Esophagus squamous epithelium (tissue), 5 donors: ENCODE measurements at regions not wholly inside any gene's neighbourhood (a gene's known extent, or its start where the extent isn't known, plus 50 kb on each side); places are given as distances from the start of the nearest gene placed in this dataset.

Source experiments
- DNase-seq: peaks from one replicate; lab custom pipeline; 2025; lab: John Stamatoyannopoulos, UW
- H3K27ac ChIP-seq, 4 donors: fragments of 200-600 bp; sonication (generic); one replicate each; pipeline ENCODE4 v1.5.1; 2016 to 2019; ENCODE audit warnings: mild to moderate bottlenecking in 1 of 4
- H3K27me3 ChIP-seq, 4 donors: fragments of 200-600 bp; sonication (generic); 1 replicate in 3 of 4; 2 replicates in 1 of 4; pipeline versions ENCODE4 v1.5.1 to v1.6.0; 2017 to 2021; ENCODE audit warnings: antibody characterized with exemption in 1 of 4
- H3K36me3 ChIP-seq, 3 donors: fragments of 200-600 bp; sonication (generic); one replicate each; pipeline ENCODE4 v1.5.1; 2016 to 2019
- H3K4me1 ChIP-seq, 3 donors: fragments of 200-600 bp; sonication (generic); one replicate each; pipeline ENCODE4 v1.5.1; 2017 to 2019
- H3K4me3 ChIP-seq, 4 donors: fragments of 200-600 bp; sonication (generic); 1 replicate in 3 of 4; 2 replicates in 1 of 4; pipeline ENCODE4 v1.5.1; 2016 to 2019; ENCODE audit warnings: mild to moderate bottlenecking in 2 of 4, moderate library complexity in 1 of 4
- H3K9me3 ChIP-seq, 3 donors: fragments of 200-600 bp; sonication (generic); one replicate each; pipeline ENCODE4 v1.5.1; 2016 to 2019
- POLR2A ChIP-seq, 4 donors: fragments of 450-650 bp; IDR thresholded peaks; one replicate each; pipeline ENCODE4 v1.6.1; 2017; ENCODE audit warnings: antibody characterized with exemption in 4 of 4, mild to moderate bottlenecking in 4 of 4, moderate library complexity in 3 of 4
- WGBS, 2 donors: methylation state at CpG; one replicate each; pipeline ENCODE4 v1.1.5; 2018; 5-methylcytosine and 5-hydroxymethylcytosine counted together
- intact Hi-C: fragments of 100-400 bp; cut with DNase I; formaldehyde crosslinking; loops from one replicate; pipeline ENCODE4 v1.15.0; 2022
- TF ChIP-seq, protein P1 (sequence below), 6 experiments: fragments of 450-650 bp in 4 of 6; fragments of 200-600 bp in 2 of 6; sonication (generic) in 2 of 6; IDR thresholded peaks; one replicate each; pipeline ENCODE4 v1.5.1; 2016 to 2019; ENCODE audit warnings: antibody characterized with exemption in 6 of 6, mild to moderate bottlenecking in 4 of 6, moderate library complexity in 4 of 6
- donor health status: DM: yes; HTN: yes; CAD: no.

DNA sequence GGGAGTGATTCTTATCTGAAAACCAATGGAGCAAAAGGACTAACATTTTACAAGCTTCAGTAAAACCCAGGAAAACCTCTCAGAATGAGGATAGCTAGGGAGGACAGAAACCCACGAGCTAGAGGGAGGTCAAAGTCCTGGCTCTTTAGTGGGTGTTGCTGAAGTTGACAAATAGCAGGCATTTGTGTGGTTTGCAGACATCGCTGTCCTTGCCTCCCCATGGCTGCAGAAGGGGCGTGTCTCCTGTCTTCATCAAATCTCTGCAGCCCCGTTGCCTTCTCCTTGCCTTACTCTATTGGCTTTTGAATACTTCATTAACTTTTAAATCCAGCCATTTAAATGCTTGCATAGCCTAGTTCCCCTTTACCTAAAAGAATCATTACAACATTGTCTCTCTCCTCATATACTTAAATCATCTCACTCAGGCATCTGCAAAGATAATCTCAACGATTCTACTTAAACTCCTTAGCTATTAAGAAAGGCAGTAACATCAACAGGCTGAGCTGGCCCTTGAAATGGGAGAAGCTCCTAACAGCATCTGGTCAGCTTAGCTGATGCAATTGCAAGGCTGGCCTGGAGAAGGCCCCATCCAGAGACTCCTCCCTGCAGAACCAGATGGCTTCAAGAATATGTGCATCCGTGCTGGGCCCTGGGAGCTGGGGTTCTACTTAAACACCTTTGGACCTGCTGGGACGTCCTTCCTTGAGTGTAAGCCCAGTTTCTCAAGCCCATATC is 152.8 kb upstream of the TAS2R1 start:
- no peak overlapping the region for H3K4me3 ChIP-seq
- intact Hi-C loops: no loop called here
- no peak for TF ChIP-seq POLR2A (IDR thresholded peaks at IDR 0.05)
- TF ChIP-seq, protein P1, sequence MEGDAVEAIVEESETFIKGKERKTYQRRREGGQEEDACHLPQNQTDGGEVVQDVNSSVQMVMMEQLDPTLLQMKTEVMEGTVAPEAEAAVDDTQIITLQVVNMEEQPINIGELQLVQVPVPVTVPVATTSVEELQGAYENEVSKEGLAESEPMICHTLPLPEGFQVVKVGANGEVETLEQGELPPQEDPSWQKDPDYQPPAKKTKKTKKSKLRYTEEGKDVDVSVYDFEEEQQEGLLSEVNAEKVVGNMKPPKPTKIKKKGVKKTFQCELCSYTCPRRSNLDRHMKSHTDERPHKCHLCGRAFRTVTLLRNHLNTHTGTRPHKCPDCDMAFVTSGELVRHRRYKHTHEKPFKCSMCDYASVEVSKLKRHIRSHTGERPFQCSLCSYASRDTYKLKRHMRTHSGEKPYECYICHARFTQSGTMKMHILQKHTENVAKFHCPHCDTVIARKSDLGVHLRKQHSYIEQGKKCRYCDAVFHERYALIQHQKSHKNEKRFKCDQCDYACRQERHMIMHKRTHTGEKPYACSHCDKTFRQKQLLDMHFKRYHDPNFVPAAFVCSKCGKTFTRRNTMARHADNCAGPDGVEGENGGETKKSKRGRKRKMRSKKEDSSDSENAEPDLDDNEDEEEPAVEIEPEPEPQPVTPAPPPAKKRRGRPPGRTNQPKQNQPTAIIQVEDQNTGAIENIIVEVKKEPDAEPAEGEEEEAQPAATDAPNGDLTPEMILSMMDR (IDR thresholded peaks at IDR 0.05): no peak
- H3K27ac ChIP-seq: no peak overlapping the region
- no peak for DNase-seq
- 32 to 37% methylated on average over 7 of the region's 7 CpGs for WGBS, 2 donors
- H3K36me3 ChIP-seq: no peaks in the 10 kb centered on the region
- no peaks in the 10 kb centered on the region for H3K27me3 ChIP-seq
- no peaks in the 10 kb centered on the region for H3K9me3 ChIP-seq
- H3K4me1 ChIP-seq: no peaks in the 10 kb centered on the region

DNA sequence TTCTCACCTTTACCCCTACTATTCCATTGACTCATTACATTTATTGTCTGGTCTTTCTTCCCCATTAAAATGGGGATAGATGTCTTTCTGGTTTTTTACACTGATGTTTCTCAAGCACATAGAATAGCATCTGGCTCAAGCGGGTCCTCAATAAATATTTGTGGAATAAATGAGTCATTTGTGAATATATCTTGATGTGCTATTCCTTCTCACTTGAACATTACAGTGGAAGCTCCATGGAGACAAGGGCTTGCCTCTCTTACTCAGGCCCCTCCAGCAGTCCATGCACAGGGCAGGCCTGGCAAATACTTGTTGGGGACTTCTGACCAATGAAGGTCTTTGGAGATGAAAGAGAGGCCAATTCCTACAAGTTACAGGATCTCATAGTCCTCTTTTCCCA is 151.7 kb upstream of the TAS2R1 start:
- Histone ChIP-seq H3K27ac (no peak overlapping the region), H3K4me1 (no peaks in the 10 kb centered on the region), H3K36me3 (no peaks in the 10 kb centered on the region), H3K9me3 (no peaks in the 10 kb centered on the region), H3K4me3 (no peak overlapping the region), H3K27me3 (no peaks in the 10 kb centered on the region)
- intact Hi-C loops: no loop called here
- no peak for DNase-seq
- no peak for TF ChIP-seq POLR2A (IDR thresholded peaks at IDR 0.05)
- TF ChIP-seq, protein P1 (IDR thresholded peaks at IDR 0.05): no peak
- 58 to 71% methylated on average over 1 of the region's 1 CpG for WGBS, 2 donors

DNA sequence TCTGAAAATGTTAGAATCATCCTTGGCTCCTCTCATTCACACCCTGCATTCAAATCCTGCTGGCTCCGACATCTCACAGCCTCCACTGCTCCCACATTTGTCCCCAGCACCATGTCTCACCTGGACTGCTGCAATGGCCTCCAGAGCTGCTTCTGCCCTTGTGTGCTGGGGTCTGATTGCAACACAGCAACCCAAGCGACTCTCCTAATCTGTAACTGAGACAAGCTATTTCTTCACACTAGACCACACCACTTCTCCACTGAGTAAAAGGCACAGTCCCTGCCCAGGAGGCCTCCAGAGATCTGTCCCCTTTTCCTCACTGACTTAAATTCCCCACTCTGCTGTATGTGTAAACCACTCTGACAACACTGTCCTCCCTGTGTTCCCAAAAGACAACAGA is 151.1 kb upstream of the TAS2R1 start:
- no peaks in the 10 kb centered on the region for H3K9me3 ChIP-seq
- DNase-seq: no peak
- WGBS, 2 donors: 85 to 89% methylated on average over 2 of the region's 2 CpGs
- intact Hi-C loops: no loop called here
- H3K27me3 ChIP-seq: no peaks in the 10 kb centered on the region
- H3K36me3 ChIP-seq: no peaks in the 10 kb centered on the region
- TF ChIP-seq, protein P1 (IDR thresholded peaks at IDR 0.05): no peak
- TF ChIP-seq POLR2A (IDR thresholded peaks at IDR 0.05): no peak
- H3K4me3 ChIP-seq: no peak overlapping the region
- no peaks in the 10 kb centered on the region for H3K4me1 ChIP-seq
- H3K27ac ChIP-seq: no peak overlapping the region

DNA sequence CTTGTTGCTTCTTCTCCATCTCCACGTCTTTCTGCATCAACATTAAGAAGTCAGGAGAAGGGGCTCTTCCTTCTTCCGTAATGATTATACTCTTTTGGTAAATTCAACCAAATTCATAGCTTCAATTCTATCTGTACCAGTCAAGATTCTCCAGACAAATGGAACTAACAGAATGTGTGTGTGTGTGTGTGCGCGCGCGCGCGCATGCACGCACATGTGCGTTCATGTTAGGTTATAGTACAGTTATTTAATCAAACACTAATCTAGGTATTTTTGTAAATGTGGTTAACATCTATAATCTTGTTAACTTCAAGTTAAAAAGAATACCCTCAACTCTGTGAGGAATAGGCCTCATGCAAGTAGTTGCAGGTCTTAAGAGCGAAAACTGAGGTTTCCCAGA is 150.3 kb upstream of the TAS2R1 start:
- no peak overlapping the region for H3K4me3 ChIP-seq
- TF ChIP-seq, protein P1 (IDR thresholded peaks at IDR 0.05): no peak
- no peak for TF ChIP-seq POLR2A (IDR thresholded peaks at IDR 0.05)
- 92 to 94% methylated on average over 11 of the region's 11 CpGs for WGBS, 2 donors
- no peak overlapping the region for H3K27ac ChIP-seq
- intact Hi-C loops: no loop called here
- H3K9me3 ChIP-seq: no peaks in the 10 kb centered on the region
- DNase-seq: no peak
- no peaks in the 10 kb centered on the region for H3K36me3 ChIP-seq
- H3K27me3 ChIP-seq: no peaks in the 10 kb centered on the region
- no peaks in the 10 kb centered on the region for H3K4me1 ChIP-seq

DNA sequence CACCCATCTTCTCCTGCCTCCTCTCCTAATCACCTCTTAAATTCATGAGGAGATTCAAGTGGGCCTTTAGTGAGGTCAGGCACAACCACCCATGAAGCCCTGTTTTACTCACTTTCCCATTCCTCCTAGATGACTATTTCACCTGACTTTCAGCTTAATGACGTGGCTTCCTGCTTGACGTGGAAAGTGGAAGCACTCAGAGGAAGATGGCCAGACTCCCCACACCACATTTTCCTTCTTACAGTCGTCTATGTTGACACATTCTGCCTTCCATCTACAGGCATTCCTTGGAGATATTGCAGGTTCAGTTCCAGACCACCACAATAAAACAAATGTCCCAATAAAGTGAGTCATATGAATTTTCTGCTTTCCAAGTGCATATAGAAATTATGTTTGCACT is 146.4 kb upstream of the TAS2R1 start:
- no peak overlapping the region for H3K27ac ChIP-seq
- 34 to 36% methylated on average over 3 of the region's 3 CpGs for WGBS, 2 donors
- no peaks in the 10 kb centered on the region for H3K4me1 ChIP-seq
- intact Hi-C loops: no loop called here
- no peaks in the 10 kb centered on the region for H3K27me3 ChIP-seq
- H3K4me3 ChIP-seq: no peak overlapping the region
- DNase-seq: no peak
- H3K36me3 ChIP-seq: no peaks in the 10 kb centered on the region
- H3K9me3 ChIP-seq: no peaks in the 10 kb centered on the region
- TF ChIP-seq, protein P1 (IDR thresholded peaks at IDR 0.05): no peak
- TF ChIP-seq POLR2A (IDR thresholded peaks at IDR 0.05): no peak
